ENCODE measurements at regions not wholly inside any gene's neighbourhood (a gene's known extent, or its start where the extent isn't known, plus 50 kb on each side); places are given as distances from the start of the nearest gene placed in this dataset.
"Not testable (repeated sequence)": the region's sequence is repeated elsewhere in the genome, so short reads cannot be mapped to it uniquely, and the experiment has no call there.

GRCh38 chr1:120664376-120665249, 59.1 kb upstream of the NBPF26 start:
- not testable (repeated sequence) for H3K9ac ChIP-seq (ENCODE audit: low read length); H3K4me2 ChIP-seq (ENCODE audit: low read depth, low read length, poor library complexity, severe bottlenecking); H3K27me3 ChIP-seq (ENCODE audit: low read length); H3K36me3 ChIP-seq (ENCODE audit: low read length); H3K9me3 ChIP-seq (ENCODE audit: insufficient read depth, low read length); H3F3A ChIP-seq (ENCODE audit: insufficient read depth); H4K20me1 ChIP-seq (ENCODE audit: low read depth, low read length); H3K27ac ChIP-seq (ENCODE audit: low read depth, low read length); H3K4me3 ChIP-seq (ENCODE audit: insufficient read depth, low read length, poor library complexity, severe bottlenecking); H3K79me2 ChIP-seq (ENCODE audit: insufficient read depth, low read length); H2AFZ ChIP-seq (ENCODE audit: low read depth, low read length, severe bottlenecking); H3K9me2 ChIP-seq (replicated peaks; ENCODE audit: insufficient read depth, low read length)

GRCh38 chr1:120665250-120665577, 58.5 kb upstream of the NBPF26 start:
- H3K9me2 ChIP-seq (replicated peaks; ENCODE audit: insufficient read depth, low read length); H3F3A ChIP-seq (ENCODE audit: insufficient read depth); H2AFZ ChIP-seq (ENCODE audit: low read depth, low read length, severe bottlenecking); H3K9ac ChIP-seq (ENCODE audit: low read length); H3K27me3 ChIP-seq (ENCODE audit: low read length); H4K20me1 ChIP-seq (ENCODE audit: low read depth, low read length); H3K4me3 ChIP-seq (ENCODE audit: insufficient read depth, low read length, poor library complexity, severe bottlenecking); H3K9me3 ChIP-seq (ENCODE audit: insufficient read depth, low read length); H3K79me2 ChIP-seq (ENCODE audit: insufficient read depth, low read length); H3K36me3 ChIP-seq (ENCODE audit: low read length); H3K27ac ChIP-seq (ENCODE audit: low read depth, low read length); H3K4me2 ChIP-seq (ENCODE audit: low read depth, low read length, poor library complexity, severe bottlenecking): not testable (repeated sequence)

DNA sequence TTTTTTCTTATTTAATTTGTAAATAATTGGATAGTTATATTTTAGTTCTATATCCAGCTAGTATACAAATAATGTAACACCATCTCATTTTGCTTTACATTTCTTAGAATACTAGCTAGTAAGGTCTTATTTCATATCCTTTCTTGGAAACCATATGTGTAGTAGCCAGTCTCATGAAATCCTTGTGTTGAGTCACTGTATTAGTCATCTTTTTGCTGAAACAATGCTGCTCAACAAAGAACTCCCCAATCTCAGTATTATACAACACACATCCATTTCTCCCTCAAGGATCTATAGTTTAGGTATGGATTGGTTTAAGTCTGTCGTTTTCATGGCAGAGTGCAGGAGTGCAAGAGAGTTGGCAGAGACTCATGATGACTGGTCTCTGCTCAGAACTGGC, 55.6 kb upstream of the NBPF26 start:
- not testable (repeated sequence) for H3K9me3 ChIP-seq (ENCODE audit: insufficient read depth, low read length); H3K27ac ChIP-seq (ENCODE audit: low read depth, low read length); H3K4me3 ChIP-seq (ENCODE audit: insufficient read depth, low read length, poor library complexity, severe bottlenecking); H3F3A ChIP-seq (ENCODE audit: insufficient read depth); H3K9ac ChIP-seq (ENCODE audit: low read length); H2AFZ ChIP-seq (ENCODE audit: low read depth, low read length, severe bottlenecking); H3K79me2 ChIP-seq (ENCODE audit: insufficient read depth, low read length); H3K4me2 ChIP-seq (ENCODE audit: low read depth, low read length, poor library complexity, severe bottlenecking); H3K36me3 ChIP-seq (ENCODE audit: low read length); H4K20me1 ChIP-seq (ENCODE audit: low read depth, low read length); H3K9me2 ChIP-seq (replicated peaks; ENCODE audit: insufficient read depth, low read length); H3K27me3 ChIP-seq (ENCODE audit: low read length)

Measured in SU-DHL-6 (cell line).